DMS53 treated with DMSO at 0.1 percent for 48 hours (cell line): ENCODE measurements at regions not wholly inside any gene's neighbourhood (a gene's known extent, or its start where the extent isn't known, plus 50 kb on each side); places are given as distances from the start of the nearest gene placed in this dataset.
A peak's percentile ranks its signal among the peaks of the same experiment; 100 is the strongest.

Experiments
- DNase-seq: peaks from one replicate; lab custom pipeline; 2025; ENCODE audit not compliant: unreplicated experiment; lab: John Stamatoyannopoulos, UW

DNA sequence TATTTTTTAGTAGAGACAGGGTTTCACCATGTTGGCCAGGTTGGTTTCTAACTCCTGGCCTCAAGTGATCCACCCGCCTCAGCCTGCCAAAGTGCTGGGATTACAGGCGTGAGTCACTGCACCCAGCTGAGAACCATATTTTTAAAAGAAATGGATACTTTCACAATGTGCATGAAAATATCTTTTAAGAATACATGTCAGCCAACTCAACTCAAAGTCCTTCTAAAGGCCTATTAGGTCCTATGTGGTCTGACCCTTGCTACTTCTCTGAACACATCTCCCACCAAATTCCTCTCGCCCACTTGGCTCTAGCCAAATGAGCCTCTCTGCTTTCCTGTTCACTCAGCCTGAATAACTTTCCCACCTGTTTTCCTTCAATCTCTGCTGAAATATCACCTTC lies 119.6 kb downstream of the MTX2 start:
- no peak for DNase-seq

DNA sequence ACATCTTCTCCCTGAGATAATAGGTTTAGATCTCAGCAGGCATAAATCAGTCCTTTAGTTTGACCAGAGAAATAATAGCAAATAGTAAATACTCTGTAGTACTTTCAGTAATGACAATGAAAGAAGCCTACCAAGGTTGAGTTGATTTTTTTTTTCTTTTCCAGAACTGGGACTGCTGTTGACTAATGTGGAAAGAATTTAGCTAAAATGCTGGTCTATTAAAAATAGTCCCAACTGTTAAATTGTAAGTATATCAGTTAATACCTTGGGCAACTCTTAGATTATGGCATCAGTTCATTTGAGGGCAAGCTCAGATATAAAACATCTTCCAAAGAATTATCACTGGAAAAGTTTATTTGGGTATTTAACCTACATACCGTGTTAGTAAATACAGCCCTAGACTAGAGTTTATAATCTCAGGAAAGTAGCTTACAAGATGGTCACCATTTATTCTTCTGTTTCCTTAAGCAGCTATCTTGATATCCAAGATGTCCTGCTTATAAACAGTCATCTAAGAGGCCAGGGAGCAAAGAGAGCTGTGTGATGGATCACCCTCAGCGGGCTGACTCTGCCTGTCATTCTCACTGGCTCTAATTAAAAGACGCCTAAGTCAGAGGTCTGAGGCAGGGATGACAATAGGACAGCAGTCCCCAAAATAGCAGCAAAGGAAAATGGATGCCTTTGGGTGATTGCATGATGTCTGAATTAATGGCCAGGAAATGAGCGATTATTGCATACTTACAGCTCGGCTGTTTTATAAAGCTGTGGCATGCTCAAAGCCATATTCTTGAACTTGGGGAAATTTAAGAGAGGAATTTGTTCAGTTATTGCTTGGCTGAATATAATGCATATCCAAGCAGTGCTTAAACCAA lies 121.3 kb downstream of the MTX2 start:
- DNase-seq, result no peak

DNA sequence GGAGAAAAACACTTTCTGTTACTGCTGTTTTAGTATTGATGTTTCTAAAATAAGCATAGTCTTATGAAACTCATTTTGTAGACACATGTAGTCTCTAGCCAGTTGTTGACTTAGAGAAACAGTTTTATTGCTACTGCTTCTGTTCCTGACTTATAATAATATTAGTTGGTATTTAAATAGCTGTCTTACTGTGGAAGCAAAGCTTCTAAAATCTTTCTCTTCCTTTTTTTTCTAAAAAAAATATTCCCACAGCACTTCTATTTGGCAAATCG lies 121.8 kb downstream of the MTX2 start:
- DNase-seq, result no peak

DNA sequence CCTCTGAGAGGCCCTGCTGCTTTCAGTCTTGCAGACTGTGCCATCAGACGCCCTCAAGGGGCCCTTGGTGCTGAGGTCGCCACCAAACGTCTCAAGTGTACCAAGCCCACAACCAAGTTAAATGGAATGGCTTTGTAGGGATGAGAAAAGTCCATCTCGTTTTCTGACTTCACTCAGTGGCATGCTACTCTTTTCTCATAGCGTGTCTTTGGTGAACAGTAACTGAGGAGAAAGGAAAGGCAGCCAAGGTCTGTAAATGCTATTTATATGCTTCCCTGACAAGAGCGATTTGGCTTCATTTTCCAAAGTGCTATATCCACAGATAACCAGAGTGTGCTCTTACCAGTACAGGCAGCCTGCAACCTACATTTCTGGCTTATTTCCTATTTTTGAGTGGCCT lies 123.0 kb downstream of the MTX2 start:
- DNase-seq, result no peak

DNA sequence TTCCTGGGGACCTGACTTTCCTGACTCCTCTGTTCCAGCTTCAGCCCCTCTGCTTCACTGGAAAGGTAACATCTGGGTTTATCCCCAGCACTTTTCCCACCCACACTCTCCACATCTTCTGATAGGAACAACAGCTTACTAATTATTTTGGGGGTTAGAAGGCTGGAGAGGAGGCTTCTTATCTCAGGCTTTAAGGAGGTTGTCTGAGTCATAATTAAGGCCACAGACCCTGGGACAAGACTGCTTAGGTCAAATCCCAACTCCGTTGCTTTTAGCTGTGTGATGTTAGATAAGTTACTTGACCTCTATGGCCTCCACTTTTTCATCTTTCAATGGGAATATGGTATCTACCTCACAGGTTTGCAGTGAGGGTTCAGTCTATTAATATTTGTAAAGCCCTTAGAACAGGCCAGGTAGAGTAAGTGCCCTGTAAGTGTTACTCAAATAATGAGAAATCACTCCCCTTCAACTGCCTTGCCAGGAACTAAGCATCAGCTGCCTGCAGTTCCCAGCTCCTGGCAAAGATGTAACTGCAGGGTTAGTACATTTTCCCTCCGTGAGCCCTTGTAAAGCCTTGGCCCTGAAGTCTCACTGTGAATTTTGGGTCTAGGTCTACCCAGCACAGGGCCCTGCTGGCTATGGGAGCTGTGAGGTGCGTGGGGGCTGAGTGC lies 123.6 kb downstream of the MTX2 start:
- DNase-seq, result peak; percentile 5

DNA sequence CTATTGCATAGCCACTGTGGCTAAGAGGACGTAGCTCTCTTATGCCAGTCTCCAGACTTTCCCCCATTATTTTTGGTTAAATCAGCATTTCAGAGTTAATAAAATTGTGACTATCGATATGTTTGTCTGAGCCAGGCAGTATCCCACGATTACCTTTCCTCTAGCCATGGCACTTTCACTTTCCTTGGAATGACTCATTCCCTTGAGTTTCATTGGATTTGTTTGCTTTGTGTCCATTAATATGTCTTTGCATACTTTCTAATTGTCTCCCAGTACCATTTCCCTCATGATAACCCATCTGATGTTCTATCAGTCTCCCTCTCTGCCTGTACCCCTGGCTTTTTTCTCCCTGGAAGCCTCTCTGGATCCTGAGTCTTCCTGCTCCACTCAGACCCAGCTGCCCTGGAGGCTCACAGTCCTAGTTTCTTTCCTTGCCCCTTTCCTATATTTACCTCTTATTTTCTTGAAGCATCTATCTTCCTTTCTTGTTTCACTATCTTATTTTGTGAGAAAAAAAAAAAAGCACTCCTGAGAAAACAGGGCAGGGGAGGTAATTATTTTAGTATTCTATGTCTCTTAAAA lies 126.1 kb downstream of the MTX2 start:
- DNase-seq, result peak; percentile 11

DNA sequence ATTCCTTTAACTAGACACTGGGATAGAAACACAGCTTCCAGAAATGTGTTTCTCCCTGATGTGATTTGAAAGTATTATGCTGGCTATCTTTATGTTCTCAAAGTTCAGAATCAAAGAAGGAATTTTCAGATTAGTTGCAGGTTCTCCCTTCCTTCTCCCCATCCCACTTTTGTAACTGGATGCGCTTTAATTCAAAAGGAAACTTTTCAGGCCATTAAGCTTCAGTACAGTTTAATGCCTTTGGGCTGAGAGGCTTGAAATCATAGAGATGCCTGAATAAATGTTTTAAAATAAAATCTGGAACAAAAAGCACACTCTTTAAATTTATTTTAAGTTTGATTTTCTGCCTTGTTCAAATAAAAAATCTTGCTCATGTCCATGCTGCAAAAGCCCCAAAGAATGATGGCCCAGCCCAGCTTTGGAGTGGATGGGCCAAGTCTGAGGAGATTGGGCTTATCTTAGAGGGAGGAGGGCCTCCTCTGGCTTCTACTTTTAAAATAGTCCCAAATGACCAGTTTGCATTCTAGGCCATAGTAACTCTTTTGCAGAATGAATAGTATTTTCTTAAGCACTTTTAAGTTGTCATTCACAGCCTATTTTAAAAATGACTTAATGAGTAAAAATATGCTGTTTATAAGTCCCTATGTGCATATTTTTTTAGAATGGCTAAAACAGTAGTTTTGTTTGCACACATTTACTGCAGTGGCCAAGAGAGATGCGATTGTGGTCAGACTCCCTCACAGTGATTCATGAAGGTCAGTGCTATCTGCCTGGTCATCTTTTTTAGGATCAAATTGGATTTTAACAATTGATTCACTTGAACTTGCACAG lies 129.2 kb downstream of the MTX2 start:
- DNase-seq, result no peak

DNA sequence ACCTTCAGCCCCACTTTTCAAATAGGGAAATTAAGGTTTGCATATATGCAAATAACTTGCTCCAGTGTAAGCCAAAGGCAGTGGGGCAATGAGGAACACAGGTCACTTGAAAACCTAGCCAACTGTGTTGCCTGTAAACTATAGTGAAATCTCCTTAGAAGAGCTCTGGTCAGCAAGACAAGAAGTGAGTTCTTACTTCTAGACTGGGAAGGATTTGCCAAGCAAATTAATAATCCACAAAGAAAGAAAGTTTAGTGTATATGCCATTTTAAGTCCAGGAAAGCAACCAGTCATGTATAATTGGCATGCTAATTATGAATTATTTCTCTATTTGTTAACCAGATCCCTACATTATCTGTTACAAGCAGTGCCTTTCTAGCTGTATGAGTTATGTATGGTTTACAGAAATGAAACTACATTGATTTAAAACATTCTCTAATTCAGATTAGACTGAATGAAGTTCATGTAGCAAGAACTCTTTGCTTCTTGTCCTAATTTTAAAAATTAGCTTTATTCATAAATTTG lies 129.9 kb downstream of the MTX2 start:
- no peak for DNase-seq

DNA sequence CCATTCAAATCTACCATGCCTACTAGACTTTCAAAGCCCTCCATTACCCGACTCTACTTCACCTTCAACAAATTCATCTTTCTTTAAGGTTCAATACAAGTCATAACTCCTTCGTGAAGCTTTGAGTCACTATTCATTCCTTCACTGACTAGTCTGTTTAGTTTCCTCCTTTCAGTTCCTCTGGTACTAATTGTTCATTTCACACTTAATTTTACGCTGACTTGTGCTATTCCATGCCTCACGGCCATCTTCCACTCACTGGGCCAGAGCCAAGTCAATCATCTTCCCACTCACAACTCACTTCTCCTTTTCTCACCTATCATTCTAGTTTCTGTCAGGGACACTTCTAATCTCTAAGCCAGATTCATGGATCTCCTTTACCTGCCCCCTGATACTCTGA lies 136.2 kb downstream of the MTX2 start:
- DNase-seq, result no peak

DNA sequence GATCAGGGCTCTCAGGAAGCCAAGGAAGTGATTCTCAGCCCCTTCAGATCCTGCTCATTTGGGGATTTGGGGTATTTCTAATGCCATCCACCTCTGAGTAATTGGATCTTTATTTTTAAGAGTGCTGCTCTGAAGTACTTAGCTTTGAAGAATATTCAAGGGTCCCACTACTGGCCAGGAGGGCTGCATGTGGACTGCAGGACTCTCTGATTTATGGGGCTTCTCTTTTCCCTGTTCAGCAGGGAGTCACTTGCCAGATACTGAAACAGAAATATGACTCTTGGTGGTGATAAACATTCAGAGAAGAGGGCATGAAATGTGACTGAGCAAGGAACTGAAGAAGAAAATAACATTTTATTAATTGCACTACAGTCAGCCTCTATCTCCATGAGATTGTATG lies 138.5 kb downstream of the MTX2 start:
- DNase-seq, result no peak

DNA sequence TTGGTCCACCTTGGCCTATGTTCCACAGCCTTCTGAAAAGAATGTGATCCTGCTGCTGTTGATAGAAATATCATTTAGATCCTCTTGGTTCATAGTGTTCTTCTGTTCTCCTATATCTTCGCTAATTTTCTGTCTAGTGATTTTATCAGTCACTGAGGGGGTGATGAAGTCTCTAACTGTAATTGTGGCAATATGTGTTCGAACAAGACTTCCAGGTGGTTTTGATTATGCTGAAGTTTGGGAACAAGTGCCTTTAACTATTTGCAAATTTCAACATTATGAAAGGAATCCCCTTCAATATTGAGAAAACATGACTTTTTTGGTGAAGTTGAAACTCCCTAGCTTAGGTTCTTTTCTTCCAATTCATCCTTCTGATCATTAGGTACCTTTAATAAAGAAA lies 140.4 kb downstream of the MTX2 start:
- no peak for DNase-seq

DNA sequence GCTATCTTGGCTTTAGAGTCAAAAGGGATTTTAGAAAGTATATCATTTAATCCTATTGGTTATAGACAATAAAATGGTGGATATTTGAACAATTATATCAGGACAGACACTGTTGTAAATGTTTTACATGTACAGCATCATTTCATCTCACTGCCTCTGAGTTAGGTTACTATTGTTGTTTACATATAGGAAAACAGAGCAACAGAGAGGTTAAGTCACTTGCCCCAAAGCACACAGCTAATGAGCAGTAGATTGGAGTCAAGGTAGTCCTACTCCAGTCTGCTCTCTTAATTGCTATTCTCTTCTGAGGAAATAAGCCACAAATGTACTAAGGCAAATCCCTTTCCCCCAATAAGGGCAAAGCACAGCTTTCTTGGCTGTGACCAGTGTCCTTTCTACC lies 142.9 kb downstream of the MTX2 start:
- DNase-seq, result no peak

DNA sequence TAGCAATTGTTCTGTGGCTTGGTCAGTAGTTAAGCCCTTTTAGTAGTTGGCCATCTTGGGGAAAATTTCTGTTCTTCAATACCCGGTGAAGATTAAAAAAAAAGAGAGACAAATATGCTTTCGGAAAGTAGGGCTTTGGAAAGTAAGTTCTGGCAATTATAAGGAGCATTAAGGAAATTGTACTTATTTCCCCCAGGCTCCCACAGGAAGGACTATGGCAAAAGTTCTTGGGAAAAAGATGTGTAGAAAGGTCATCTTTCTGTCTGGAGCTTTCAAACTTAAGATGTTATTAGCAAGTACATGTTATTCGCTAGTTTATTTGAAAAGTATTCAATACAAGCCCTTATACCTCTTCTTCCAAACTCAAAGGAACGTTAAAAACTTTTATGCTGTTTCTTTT lies 144.5 kb downstream of the MTX2 start:
- DNase-seq, result no peak

DNA sequence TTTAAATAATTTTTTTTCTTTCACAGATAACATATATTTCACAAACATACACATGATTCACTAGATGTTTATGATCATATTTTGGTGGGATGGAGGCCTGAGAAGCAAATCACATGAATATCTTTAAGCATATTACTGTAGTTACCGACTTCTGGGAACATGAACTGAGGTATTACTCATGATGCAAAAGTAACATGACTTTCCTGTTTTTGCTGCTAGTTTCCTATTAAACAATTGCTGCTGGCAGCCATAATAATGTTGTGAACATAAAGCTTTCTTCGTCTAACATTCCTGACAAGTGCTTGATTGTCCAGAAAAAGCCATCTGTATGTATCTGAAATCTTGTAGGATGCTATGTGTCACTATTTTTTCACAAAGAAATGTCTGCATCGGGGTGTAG lies 145.4 kb downstream of the MTX2 start:
- DNase-seq, result no peak

DNA sequence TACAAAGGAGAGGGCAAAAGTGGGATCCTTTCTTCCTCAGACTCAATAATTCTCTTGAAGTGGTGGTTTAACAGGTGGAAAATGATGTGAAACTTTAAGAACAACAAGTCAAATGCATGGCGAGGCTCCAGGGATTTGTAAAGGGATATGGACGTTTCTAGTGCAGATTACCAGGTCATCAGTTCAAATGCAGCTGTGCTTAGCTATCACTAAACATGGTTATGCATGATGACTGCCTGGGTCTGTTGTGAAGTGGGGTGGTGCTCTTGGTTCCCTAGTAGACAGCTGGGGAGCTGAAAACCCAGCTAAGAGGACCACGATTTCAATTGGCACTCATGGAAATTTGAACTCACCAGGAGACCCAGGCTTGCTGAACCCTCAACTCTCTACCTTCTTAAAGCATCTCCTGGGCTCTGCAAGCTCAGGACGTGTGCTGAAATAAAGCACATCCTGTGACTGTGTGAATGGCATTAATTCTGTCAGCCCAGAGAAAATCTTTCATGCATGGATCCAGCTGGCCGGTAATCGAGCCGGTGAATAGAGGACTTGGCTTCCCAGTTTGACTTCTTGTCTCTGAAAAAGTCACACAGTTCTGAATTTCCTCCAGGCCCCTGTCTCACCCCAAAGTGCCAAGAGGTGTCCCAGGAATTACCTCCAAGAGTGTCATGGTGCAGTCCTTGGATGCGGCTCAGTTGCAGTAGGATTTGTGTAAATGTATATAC lies 146.1 kb downstream of the MTX2 start:
- DNase-seq, result no peak

DNA sequence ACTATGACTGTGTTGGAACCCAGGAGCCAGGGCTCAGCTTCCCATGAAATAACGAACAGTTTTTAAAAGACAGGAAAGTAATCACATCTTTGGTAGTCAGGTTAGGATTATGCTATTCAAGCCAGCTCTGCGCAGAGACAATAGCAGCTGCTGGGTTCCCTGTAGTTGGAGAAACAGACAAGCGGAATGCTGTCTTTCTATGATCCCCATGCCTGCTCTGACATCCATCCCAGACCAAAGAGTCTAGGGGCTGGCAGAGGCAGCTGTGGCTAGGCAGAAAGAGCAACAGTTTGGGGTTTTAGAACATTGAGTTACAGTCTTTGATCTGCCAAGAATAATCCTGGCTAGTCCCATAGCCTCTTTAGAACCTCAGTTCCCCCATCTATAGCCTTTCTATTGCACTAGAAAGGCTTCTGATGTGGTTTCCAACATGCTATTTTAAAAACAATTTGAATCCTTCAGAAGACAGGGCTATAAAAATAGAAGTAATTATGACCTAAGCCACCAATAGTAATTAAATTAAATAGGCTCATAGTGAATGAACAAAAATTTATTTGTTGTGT lies 146.8 kb downstream of the MTX2 start:
- DNase-seq, result no peak

DNA sequence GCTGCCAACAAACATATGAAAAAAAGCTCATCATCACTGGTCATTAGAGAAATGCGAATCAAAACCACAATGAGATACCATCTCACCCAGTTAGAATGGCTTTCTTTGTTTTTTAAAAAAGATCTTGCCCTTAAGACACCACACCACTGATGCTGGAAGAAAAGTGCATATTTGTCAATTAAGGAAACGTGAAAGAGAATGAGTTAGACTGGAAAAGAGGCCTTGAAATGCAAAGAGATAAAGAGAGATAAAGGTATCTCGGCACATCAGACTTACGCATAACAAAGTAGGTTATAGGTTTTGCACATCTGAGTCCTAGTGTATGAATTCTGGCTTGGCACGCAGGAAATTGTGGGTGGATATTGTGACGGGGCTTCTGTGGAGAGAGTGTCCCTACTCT lies 149.5 kb downstream of the MTX2 start:
- DNase-seq, result no peak

DNA sequence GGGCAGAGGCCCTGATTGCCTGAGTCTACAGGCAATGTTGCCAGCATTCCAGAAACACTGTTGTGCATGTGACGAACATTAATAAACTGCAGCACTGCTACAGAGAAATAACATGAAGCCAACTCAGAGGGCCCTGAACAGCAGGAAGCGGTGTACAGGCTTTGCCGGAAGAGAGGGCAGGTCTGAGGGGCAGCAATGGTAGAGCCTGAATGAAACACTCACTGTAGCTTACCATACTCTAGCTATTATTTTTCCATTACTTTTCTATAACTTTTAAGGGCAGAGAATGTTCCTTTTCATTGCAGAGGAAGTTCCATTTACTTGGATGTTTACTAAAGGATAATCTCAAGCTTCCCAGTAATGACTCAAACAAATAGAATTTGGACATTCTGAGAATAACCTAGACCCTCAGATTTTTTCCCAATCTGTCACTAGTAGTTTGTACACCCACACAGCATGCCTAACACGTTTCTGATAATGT lies 150.4 kb downstream of the MTX2 start:
- no peak for DNase-seq

DNA sequence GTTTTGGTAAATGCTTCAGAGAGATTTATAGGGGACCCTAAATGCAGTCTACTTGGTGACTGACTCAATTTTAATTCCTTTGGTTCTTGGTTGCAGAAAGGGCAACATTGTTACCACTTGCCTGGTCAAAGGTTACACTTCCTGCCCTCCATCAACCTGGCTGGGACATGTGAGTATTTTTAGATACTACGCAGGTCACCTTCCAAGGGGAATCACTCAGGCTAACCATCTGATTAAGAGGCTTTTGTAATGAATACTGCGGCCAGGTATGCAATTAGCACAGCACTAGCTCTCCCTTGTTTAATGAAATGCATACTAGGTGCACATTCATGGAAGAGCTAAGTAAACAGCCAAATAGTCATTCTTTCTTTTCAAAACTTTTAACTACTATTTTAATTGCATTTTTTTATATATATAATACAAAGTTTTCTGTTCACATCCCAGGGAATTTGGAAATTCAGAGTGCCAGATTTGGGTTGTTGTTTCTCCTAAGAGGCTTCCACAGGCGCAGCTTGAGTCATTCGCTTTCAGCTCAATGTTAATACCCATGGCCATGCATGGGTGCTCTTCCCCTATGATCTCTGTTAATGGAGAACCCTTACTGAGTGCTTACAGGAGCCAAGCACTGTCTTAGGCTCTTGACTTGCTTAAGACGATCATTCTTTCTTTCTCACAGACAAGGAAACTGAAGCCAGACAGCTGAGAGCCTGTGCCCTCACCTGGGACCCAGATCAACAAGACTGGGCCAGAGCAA lies 152.2 kb downstream of the MTX2 start:
- DNase-seq, result no peak

DNA sequence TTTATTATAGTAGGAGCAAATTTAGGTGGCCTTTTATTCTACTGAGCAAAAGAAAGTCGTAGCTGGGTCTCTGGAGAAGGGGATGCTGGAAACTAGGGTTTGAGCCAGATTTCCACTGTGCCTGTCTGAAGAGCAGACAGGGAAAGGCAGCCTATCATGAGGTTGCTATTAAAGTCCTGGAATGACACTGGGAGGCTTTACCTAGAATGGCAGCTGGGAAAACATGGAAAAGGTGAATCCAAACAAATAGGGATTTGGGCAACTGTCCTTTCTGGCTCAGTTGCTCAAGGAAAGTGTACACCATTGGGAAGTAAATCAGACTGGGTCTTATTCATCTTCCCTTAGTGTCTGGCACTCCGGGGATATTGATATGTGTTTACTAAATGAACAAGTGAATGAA lies 154.6 kb downstream of the MTX2 start:
- no peak for DNase-seq
